GM18507 (cell line): ENCODE measurements at regions not wholly inside any gene's neighbourhood (a gene's known extent, or its start where the extent isn't known, plus 50 kb on each side); places are given as distances from the start of the nearest gene placed in this dataset.

ENCODE experiments used
- DNase-seq: peaks from one replicate; pipeline ENCODE4 v3.0.0; 2011; ENCODE audit warnings: low read depth; ENCODE audit not compliant: insufficient read length; ENCODE audit errors: extremely low spot score
- FAIRE-seq: peaks from 2 replicates; lab custom pipeline; 2011; peaks lifted over from hg19 to GRCh38; lab: Jason Lieb, UNC

DNA sequence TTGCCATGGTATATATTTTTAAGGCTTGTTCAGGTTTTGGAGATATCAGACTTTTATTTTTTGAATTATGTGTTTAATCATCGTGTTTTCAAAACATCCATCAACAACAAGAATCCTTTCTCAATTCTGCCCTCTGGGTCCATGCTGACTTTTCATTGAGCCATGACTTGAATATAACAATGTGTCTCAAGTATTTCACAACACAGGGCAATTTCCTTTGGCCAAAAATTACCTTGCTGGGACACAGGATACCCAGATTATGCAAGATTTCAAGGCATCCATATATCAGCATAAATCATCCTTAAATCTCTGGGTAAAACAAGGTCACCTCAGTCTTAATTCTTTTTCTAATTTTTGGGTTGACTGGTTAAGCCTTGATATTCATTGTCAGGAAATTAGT, 411.2 kb upstream of the USP24 start:
- FAIRE-seq = no peak
- DNase-seq = no peak

DNA sequence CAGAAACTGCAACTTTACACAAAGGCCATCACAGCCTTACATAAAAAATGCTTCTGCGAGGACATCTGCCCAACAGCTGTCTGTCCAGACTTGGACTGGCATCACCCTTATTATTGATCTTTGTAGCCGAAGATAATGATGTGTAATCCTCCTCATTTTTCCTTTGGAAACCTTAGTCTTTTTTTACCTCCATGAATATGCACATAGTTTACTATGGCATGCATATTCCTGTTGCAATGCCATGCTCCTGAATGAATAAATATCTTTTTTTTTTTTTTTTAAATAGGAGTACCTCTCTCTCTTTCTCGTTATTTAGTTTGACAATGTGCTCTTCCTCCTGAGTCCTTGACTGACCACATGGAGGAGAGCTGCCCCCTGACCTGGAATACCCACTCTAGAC, 409.6 kb upstream of the USP24 start:
- DNase-seq = no peak
- no peak for FAIRE-seq

DNA sequence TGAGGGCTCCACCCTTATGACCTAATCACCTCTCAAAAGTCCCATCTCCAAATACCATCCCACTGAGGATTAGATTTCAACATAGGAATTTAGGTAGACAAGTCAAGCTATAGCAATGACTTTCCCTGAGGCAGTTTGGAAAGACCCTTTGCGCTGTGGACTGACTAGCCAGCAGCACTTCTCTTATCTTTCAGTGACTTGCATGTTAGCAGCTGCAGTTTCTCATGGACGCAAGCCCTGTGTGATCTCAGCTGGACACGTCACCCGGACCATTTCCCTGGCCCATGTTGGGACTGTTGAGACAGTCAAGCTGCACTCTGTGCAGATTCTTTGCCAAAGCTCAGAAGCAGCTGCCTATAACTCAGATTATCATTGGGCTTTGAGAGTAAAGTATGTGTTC, 408.1 kb upstream of the USP24 start:
- FAIRE-seq (no peak), DNase-seq (no peak)

DNA sequence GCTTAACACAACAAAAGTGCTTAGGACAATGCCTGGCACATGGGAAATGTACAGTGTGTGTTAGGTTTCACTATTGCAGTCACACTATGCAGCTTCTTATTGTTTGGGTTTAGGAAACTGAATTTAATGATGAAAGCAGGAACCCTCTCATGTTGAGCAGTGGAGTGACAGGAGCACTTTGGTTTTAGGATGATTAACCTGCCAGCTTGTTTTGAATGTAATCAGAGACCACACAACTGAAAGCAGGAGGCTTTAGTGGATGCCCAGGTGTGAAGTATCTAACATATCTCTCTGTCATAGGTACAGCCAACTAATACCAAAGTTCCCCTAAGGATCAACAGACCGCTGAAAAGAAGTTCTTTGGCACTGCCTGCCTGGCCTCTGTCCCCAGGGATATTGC, 406.9 kb upstream of the USP24 start:
- DNase-seq (no peak), FAIRE-seq (no peak)

DNA sequence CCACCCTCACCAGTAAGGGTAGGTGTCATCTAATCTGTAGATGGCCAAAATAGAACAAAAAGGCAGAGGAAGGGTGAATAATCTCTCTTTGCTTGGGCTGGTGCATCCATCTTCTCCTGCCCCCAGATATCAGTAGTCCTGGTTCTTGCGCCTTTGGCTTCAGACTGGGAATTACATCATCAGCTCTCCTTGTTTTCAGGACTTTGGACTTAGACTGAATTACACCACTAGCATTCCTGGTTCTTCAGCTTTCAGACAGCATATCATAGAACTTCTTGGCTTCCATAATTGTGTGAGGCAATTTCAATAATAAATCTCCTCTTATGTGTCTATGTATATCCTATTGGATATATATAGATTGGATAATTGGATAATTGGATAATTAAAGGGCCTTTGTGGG, 403.0 kb upstream of the USP24 start:
- DNase-seq = no peak
- no peak for FAIRE-seq

DNA sequence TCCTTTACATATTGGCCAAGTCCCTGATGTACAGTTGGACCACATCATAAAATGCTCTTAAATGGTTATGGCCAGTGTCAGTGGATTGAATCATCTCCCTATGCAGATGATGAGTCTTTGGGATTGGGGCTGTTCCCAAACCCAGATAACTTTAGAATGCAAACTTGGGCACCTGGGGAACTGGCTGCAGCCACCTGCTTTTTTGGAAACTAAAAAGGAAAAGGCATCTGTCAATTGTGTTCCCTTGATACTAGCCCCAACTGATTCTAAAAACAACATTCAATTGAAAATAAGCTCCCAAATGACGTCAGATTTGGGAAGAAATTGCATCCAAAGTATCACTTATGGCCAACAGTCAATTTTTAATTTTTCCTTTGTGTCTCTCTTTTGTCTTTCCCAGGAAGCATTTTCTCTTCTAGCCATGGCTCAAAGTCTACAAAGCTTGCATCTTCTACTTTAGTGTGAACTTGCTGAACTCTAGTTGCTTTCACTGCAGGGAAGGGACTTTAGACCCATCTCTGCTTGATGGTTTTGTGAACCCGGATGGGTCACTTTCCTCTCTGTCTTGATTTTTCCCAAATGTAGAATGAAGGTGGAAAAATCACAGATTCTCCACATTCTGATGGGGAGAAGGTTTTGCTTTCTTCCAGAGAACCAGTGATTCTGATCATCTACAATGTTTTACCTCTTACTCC, 402.3 kb upstream of the USP24 start:
- no peak for FAIRE-seq

DNA sequence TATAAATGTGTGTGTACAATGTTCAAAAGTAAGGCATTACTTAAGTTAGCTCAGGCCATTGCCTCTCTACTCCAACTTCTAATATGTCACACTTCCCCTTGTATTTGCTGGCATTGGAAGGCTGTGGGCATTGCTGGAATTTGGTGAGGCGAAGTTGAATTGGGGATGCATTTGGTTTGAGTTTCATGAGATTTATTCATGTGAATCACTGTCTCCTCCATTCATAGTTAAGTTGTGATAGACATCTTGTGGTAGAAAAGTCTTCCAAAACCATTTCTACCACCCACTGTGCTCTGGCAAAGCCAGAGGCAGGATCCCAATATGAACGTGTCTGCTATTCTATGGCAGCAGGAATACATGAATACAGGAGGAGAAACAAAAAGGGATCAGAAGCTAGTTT, 397.8 kb upstream of the USP24 start:
- FAIRE-seq (no peak), DNase-seq (no peak)

More for the DNA sequence above, 402.3 kb upstream of the USP24 start:
- DNase-seq = no peak

DNA sequence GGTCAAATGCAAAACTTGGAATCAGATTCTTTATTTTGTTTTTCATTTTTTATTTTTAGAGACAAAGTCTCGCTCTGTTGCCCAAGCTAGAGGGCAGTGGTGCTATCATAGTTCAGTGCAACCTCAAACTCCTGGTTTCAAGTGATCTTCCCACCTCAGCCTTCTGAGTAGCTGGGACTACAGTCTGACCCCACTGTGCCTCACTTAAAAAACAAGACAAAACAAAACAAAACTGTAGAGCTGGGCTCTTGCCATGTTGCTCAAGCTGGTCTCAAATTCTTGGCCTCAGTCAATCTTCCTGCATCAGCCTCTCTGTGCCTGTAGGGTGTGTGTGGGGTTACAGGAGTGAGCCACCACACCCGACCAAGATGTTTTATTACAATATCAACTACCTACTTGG, 396.0 kb upstream of the USP24 start:
- FAIRE-seq (no peak), DNase-seq (no peak)

DNA sequence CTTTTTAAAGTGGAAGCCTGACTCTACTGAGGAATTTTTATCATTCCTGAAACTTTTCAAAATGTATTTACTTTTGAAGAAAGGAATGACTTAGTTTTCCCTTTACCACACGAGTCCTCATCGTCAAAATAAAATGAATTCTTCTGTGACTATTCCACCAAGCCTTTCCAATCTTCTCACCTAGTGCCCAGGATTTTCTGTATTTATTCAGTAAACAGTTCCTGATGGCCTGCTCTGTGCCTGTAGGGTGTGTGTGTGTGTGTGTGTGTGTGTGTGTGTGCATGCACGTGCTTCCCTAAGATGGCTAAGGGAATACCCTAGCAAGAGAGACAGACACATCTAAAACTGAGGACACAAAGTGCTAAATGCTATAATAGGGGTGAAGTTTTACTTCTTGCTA, 395.0 kb upstream of the USP24 start:
- DNase-seq (no peak), FAIRE-seq (no peak)

DNA sequence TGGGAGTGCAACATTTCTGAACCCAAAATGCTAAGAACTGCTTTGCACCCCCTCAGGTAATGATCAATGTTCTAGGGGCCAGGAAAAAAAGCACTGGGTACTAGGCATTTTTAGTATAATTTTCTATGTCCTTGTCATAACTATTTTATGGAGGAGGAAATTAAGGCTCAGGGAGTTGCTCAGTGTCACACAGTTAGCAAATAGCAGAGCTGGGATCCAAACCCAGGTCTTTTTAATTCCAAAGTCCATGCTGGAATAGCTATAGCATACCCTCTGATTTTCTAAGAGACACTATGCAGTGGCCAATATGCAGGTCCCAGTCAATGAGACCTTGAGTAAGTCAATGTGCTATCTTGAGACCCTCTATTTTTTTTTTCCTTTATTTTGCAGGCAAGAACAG, 394.5 kb upstream of the USP24 start:
- no peak for DNase-seq
- no peak for FAIRE-seq

DNA sequence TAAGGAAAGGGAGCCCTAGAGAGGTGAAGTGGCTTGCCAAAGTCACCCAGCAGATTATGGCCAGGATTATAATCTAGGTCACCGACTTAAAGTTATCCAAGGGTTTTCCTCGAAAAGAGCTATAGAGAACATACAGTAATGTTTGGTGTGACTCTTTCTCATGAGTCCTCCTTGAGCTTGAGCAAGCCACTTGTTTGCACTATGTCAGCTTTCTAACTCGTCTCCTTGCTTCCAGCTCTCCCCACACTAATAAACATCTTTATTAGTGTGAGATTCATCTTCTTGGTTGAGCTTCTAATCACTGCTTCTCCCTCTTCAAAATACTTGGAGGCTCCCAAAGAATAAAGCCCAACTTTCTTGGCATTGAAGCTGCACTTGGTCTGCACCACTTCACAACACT, 390.0 kb upstream of the USP24 start:
- no peak for FAIRE-seq
- no peak for DNase-seq

DNA sequence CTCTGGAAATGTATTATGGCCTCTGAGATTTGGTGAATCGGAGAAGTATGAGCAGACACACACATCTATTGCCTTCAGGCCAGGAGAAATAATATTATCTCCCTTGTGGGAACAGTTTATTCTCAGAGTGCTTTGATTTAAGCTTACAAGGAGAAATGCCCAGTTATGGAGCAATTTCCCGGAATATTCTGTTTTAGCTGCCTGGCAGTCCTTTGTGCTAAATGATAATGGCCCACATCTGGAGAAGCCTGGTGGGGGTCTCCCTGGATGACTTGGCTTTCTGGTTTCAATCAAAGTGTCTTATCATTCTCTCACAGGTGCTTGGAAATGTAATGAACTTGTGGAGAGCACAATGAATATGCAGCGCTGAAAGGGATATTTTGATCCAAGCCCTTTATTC, 389.6 kb upstream of the USP24 start:
- no peak for DNase-seq
- no peak for FAIRE-seq

DNA sequence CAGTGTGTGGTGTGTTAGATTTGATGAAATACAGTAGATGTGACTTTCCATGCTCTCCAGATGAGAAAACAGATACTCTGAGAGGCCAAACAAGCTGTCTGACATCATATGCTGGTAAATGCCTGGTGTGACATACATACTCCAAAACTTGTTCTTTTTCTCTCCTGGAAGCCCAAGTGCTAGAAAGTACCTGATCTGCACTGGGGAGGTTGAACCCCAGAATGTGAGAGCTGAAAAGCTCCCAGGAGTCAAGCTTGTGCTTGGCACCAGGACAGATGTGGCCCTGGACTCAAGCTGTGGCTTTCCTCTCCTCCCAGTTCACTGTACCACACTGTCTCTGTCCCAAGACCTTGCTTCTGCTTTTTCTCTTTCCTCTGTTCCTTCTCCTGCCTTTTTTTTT, 389.0 kb upstream of the USP24 start:
- FAIRE-seq (no peak), DNase-seq (no peak)

DNA sequence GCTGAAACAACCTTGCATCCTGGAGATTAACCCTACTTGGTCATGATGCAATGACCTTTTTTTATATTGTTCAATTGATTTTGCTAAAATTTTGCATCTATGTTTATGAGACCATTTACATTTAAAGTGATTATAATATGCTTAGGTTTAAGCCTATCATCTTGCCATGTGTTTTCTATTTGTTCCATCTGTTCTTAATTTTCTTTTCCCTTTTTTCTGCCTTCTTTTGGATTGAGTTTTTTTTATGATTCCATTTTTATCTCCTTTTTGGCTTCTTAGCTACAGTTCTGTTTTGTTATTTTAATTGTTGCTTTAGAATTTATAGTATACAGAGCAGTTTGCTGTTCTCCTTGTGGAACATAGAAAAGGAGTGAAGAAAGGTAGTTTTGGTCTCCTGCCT, 385.1 kb upstream of the USP24 start:
- DNase-seq (no peak), FAIRE-seq (no peak)

DNA sequence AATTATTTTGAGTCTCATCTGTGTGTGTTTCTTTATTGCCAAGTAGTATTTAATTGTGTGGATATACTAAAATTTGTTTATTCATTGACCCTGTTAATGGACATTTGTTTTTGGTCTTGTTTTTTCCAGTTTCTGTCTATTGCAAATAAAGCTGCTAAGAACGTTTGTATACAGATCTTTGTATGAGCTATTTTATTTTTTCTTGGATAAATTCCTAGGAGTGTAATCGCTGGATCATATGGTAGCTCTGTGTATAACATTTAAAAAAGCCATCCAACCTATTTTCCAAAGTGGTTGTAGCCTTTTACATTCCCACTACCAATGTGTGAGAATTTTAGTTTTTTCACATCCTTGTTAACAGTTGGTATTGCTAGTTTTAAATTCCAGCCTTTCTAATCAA, 382.7 kb upstream of the USP24 start:
- FAIRE-seq = no peak
- DNase-seq = no peak

DNA sequence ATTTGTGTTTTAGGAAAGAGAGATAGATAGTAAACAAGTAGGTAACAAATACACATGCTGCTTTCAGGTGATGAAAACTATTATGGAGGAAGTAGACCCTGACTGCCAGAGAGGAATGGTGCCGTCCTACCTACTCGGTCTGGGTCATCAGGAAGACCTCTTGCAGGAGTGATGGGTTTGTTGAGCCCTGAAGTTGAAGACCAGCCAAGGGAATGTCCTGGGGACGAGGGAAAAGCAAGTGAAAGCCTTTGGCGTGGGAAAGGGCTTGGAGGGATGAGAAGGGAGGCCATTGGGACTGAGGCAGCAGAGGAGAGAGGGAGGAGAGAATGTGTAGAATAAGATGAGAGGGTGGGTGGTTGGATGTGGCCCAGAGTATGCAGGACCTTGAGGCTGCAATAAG, 379.5 kb upstream of the USP24 start:
- DNase-seq (no peak), FAIRE-seq (no peak)

DNA sequence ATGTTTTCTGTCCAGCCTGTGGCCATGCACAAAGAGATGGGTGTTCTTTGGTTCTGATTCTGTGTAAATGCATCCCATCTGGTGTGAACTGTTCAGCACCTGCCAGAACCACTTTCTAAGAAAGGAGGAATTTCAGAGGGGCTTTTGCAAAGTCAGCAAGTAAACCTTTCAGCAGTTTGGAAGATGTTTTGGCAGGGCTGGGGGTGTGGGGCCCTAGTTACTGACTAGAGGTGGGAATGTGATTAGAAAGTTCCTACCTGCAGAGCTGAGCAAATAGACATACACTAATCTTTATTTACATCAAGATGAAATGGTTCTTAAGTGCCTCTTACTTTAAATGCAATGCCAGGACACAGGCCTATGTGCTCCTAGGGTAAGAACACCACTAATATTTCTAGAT, 378.1 kb upstream of the USP24 start:
- DNase-seq (no peak), FAIRE-seq (no peak)

DNA sequence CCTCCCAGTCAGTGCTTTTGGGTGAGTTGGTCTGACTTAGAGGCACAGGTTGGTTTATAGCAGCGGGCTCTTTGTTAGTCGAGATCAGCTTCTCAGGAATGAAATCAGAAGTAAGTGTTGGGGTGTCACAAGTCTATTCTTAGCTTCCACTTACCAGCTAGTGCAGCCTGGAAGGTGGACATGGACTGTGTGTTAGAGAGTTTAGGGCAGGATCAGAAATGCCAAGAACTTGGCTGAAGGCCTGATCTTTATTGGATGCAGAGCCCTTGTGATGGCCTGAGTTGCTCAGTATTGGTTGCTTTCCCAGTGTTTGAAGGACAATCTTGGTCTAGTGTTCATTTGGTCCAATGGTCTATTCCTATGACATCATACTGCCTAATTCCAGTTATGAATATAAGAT, 377.0 kb upstream of the USP24 start:
- FAIRE-seq (no peak), DNase-seq (no peak)

DNA sequence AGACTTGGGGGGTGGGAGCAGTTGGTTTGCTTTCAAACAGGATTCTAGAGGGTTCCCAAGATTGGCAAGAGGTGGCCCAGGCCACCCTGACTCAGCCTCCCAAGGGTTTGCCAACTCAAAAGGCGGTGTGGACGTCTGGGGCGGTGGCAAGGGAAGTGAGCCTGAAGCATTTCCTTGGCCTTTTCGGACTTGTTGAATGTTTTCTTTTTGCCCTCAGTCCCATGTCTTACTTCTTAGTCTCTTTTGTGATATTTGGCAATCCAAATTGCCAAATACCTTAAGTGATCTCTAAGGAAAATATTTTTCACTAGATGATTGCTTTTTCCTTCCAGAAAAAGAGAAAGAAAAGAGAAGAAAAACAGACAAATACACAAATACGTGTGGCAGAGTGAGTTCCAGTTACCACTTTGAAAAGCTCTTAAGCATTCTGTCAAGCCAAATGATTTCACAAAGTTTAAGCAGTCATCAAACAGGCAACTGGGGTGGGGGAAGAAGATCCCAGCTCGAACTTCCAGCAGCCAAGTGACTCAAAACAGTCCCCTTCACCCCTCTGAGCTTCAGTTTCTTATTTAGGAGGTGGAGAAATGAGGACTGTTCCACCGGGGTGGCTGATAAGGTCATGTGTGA, 374.6 kb upstream of the USP24 start:
- no peak for FAIRE-seq
- no peak for DNase-seq

DNA sequence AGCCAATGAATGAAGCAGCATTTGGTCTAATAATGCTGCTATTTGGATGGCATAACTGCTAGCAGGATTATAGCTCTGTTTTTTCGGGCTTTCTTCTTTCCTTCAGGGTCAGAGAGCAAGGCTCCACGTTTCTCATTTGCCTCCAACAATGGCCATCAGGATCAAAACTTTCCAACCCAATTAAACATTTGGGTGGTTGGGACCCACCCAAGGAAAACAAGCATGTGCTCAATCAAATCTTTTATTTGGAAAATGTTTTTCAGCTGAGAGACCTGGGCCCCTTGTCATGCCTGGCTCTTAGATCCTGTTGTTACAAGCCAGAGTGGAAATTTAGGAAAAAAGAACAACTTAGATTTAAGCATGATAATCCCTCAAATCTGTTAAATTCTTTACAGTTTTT, 373.1 kb upstream of the USP24 start:
- FAIRE-seq = no peak
- no peak for DNase-seq

DNA sequence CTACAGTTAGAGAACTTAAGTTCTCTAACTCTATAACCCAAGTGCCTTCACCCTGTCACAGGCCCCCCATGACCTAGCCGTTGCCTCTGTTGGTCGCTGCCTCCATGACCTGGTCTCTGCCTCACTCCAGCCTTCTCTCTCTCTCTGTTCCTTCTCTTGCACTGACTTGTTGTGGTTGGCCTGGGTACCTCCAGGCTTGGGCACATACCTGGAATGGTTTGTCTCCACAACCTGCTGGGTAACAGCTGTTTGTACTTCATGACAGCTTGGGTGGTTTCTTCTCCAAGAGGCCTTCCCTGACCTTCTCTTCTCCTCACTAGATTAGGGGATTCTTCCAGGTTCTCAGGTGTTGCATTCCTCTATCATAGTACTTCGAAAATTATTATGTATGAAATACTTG, 371.6 kb upstream of the USP24 start:
- FAIRE-seq (no peak), DNase-seq (no peak)

DNA sequence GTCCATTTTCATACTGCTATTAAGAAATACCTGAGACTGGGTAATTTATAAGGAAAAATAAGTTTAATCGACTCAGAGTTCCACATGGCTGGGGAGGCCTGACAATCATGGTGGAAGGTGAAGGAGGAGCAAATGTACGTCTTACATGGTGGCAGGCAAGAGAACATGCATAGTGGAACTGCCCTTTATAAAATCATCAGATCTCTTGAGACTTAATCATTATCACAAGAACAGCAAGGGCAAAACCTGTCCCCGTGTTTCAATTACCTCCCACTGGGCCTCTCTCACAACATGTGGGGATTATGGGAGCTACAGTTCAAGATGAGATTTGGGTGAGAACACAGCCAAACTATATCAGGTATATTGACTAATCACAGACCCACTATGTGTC, 370.2 kb upstream of the USP24 start:
- FAIRE-seq = no peak
- no peak for DNase-seq
